Stimulated activated naive CD8-positive, alpha-beta T cell treated with anti-CD3 and anti-CD28 coated beads, Interleukin-15, amount 100 ng/mL, for 72 hours (primary cell): ENCODE measurements at regions not wholly inside any gene's neighbourhood (a gene's known extent, or its start where the extent isn't known, plus 50 kb on each side); places are given as distances from the start of the nearest gene placed in this dataset.

Experiments
- ATAC-seq: fragments of 150-1000 bp; cut with Tn5 transposase; 2 replicates; pipeline ENCODE4 v1.10.0; 2021; ENCODE audit warnings: mild to moderate bottlenecking, moderate library complexity
- DNase-seq, 2 donors: peaks; one replicate each; pipeline ENCODE4 v3.0.0; 2021 to 2022
- H3K27ac Mint-ChIP-seq, 2 donors: one replicate each; pipeline ENCODE4 v1.8.0; 2022; ENCODE audit warnings: mild to moderate bottlenecking in 2 of 2, mixed read lengths in 2 of 2, moderate library complexity in 2 of 2
- H3K27me3 Mint-ChIP-seq: one replicate; pipeline ENCODE4 v1.8.0; 2022; ENCODE audit warnings: mixed read lengths
- H3K4me1 Mint-ChIP-seq: one replicate; pipeline ENCODE4 v1.8.0; 2022; ENCODE audit warnings: mild to moderate bottlenecking, mixed read lengths
- H3K4me3 Mint-ChIP-seq, 2 donors: one replicate each; pipeline ENCODE4 v1.8.0; 2022; ENCODE audit warnings: mild to moderate bottlenecking in 2 of 2, mixed read lengths in 2 of 2, moderate library complexity in 1 of 2
- H3K9me3 Mint-ChIP-seq, 2 donors: one replicate each; pipeline ENCODE4 v1.8.0; 2022; ENCODE audit warnings: mixed read lengths in 2 of 2

DNA sequence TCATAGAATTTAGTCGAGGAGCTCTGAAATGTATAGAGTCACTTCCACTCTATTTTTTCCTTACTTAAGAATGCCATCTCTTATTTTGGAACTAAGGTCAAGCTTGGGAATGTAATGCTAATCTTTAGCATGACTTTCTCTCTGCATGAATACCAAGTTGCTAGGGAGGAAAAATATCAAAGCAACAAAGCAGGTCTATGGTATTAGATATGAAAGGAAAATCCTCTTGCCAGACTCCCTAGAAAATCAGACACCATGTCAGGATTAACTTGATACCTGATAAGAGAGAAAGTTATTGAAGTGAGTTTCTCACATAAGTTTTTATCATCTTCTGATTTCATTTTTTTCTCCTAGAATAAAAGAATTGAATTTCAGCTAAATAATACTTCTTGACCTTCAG, 341.7 kb upstream of the ZNF804A start:
- no peaks in the 10 kb centered on the region for H3K4me1 Mint-ChIP-seq
- H3K4me3 Mint-ChIP-seq: no peak overlapping the region
- ATAC-seq (no peak), DNase-seq (no peak)
- H3K27ac Mint-ChIP-seq: no peak overlapping the region
- peaks cover 0 to 3% of the 10 kb centered on the region in 2 donors for H3K9me3 Mint-ChIP-seq
- H3K27me3 Mint-ChIP-seq: no peaks in the 10 kb centered on the region

DNA sequence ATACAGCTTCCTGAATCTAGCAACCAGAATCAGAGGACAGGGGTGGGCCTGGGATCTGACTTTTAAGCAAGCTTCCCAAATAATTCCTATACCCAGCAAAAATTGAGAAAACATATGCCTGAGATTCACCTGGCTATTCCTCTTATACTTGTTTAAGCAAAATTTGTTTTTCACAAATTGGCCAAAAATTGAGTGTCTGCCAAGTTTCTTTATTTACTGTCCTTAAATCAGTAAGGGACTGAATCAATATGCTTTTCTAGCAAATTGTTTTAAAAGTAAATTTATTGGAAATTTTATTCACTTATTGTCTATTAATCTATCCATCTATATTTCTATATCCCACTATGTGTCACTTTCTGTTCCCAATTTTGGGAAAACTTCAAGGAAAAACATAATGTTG, 337.0 kb upstream of the ZNF804A start:
- Mint-ChIP-seq H3K4me1 (no peaks in the 10 kb centered on the region), H3K27me3 (no peaks in the 10 kb centered on the region), H3K27ac (no peak overlapping the region), H3K9me3 (no peaks in the 10 kb centered on the region), H3K4me3 (no peak overlapping the region)
- no peak for ATAC-seq
- DNase-seq: no peak

DNA sequence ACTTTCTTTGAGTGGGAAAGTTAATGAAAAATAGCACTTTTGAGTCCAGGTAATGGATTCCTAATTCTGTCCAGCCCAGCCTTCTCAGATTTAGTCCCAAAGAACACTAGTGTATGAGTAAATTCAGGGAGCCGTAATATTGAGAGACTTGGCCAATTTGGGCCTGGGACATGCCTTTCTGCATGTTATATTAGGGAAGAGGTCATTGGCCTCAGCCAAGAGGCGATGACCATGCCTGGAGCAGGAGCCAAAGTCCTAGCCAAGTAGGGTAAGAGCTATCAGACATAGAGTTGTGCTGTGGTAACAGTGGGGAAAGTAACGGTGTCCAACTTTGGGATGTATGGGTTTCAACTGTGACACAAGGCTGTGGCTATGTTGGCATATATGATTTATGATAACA, 336.5 kb upstream of the ZNF804A start:
- no peak overlapping the region for H3K4me3 Mint-ChIP-seq
- no peak for ATAC-seq
- no peak overlapping the region for H3K27ac Mint-ChIP-seq
- no peak for DNase-seq
- no peaks in the 10 kb centered on the region for H3K27me3 Mint-ChIP-seq
- no peaks in the 10 kb centered on the region for H3K4me1 Mint-ChIP-seq
- no peaks in the 10 kb centered on the region for H3K9me3 Mint-ChIP-seq

DNA sequence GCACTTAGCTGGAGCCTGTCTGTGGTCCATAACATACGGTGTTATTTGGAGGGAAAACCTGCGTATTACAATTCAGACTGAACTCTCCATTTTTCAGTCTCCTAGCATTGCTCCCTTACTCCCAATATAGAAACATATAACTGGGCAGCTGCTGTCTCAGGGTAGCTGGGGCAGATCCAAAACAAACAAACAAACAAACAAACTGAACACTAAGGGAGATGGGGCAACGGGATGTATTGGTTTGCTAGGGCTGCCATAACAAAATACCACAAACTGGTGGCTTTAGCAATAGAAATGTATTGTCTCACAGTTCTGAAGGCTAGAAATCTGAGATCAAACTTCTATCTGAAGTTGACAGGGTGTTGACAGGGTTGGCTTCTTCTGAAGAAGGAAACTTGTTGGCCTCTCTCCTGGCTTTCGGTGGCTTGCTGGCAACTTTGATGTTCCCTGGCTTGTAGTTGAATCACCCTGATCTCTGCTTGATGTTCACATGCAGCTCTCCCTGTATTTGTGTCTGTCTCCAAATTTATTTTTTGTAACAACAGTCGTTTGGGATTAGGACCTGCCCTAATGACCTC, 329.3 kb upstream of the ZNF804A start:
- no peak overlapping the region for H3K27ac Mint-ChIP-seq
- peaks cover 0 to 13% of the 10 kb centered on the region in 2 donors for H3K9me3 Mint-ChIP-seq
- no peaks in the 10 kb centered on the region for H3K4me1 Mint-ChIP-seq
- DNase-seq: no peak
- H3K27me3 Mint-ChIP-seq: no peaks in the 10 kb centered on the region
- ATAC-seq: no peak
- no peak overlapping the region for H3K4me3 Mint-ChIP-seq

DNA sequence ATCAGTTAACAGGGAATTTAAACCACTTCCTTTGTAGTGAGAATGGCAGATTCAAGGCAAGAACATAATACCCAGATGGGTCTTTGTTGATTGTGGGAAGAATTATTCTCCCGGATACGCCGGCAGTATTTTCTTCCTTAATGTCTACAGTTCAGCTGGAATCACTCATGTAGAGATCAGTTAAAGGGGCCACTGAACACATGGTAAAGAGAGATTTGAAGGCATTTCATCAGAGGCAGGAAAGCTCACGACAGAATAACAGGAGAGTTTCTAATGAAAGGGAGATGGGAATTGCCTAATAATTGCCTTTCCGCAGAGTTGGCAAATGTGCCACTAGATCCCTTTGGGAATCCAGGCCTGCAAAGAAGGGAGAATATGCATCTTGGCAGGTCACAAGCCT, 327.7 kb upstream of the ZNF804A start:
- DNase-seq (no peak), ATAC-seq (no peak)
- Mint-ChIP-seq H3K4me1 (no peaks in the 10 kb centered on the region), H3K27ac (no peak overlapping the region), H3K4me3 (no peak overlapping the region), H3K27me3 (no peaks in the 10 kb centered on the region), H3K9me3 (peaks cover 0 to 13% of the 10 kb centered on the region in 2 donors)

DNA sequence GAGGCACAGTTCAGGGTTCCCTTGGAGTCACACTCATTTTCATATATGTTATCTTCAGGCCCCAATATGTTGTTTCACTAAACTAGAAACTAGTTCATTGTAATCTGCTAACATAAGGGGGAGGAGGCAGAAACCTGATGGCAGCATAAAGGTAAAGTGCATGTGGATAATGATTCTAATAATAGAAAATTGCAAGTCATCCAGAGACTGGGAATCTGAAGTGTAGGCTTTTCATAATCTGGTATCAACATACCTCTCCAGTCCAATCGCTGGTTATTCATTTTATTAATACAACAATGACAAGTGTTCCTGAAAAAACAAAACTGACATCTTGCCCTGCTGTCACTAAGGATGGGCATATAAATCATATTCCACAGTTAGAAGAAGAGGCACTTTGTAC, 326.3 kb upstream of the ZNF804A start:
- no peak for DNase-seq
- H3K9me3 Mint-ChIP-seq: peaks cover 0 to 13% of the 10 kb centered on the region in 2 donors
- H3K27me3 Mint-ChIP-seq: no peaks in the 10 kb centered on the region
- no peak for ATAC-seq
- H3K27ac Mint-ChIP-seq: no peak overlapping the region
- H3K4me1 Mint-ChIP-seq: no peaks in the 10 kb centered on the region
- no peak overlapping the region for H3K4me3 Mint-ChIP-seq

DNA sequence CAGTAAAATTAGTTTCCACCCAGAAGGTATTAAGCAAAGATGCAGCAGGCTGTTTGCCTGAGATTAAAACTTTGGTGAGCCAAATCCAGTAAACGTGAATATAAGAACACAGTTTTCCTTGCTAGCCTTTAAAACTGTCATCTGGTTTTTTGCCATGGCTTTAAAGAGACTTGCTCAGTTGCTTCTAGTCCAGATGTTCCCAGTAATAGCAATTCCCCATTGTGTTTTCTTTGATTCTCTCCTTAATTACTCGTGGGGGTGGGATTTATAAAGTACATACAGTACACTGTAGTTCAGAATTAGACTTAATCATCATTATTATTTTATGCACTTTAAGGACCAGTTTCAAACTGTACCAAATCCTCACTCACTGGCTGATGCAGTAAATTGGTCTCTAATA, 303.5 kb upstream of the ZNF804A start:
- Mint-ChIP-seq H3K9me3 (no peaks in the 10 kb centered on the region), H3K4me3 (no peak overlapping the region), H3K4me1 (no peaks in the 10 kb centered on the region), H3K27me3 (no peaks in the 10 kb centered on the region), H3K27ac (no peak overlapping the region)
- no peak for DNase-seq
- no peak for ATAC-seq

DNA sequence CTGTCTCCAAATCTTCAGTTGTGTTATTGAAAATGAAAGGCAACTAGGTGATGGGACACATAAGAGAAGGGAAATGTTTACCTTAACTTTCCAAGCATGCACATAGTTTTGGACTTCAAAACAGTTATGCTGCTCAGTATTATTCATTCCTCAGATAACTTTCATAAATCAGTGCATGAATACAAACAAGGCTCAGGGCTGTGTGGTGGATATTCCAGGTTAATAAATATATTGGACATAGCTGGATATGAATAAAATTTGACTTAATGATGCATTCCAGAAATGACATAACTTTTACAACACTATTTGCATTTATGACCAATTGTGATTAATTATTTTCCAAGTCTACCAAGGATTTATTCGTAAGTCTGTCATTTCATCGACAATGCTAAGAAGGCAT, 301.2 kb upstream of the ZNF804A start:
- H3K27ac Mint-ChIP-seq: no peak overlapping the region
- no peaks in the 10 kb centered on the region for H3K27me3 Mint-ChIP-seq
- ATAC-seq: no peak
- H3K4me3 Mint-ChIP-seq: no peak overlapping the region
- no peak for DNase-seq
- H3K9me3 Mint-ChIP-seq: no peaks in the 10 kb centered on the region
- no peaks in the 10 kb centered on the region for H3K4me1 Mint-ChIP-seq

DNA sequence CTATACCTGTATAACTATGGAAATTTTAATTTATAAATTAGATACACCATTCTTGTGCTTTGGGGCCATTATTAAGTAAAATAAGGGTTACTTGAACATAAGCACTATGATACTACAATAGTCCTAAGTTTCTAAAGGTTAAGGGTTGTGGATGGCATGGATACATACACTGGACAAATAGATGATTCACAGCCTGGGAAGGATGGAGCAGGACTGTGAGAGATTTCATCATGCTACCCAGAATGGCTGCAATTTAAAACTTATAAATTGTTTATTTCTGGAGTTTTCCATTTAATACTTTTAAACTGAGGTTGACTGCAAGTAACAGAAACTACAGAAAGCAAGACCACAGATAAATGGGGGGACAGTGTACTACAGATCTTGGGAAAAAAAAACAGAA, 295.8 kb upstream of the ZNF804A start:
- Mint-ChIP-seq H3K4me3 (no peak overlapping the region), H3K4me1 (no peaks in the 10 kb centered on the region), H3K27me3 (no peaks in the 10 kb centered on the region), H3K9me3 (no peaks in the 10 kb centered on the region), H3K27ac (no peak overlapping the region)
- ATAC-seq (no peak), DNase-seq (no peak)

DNA sequence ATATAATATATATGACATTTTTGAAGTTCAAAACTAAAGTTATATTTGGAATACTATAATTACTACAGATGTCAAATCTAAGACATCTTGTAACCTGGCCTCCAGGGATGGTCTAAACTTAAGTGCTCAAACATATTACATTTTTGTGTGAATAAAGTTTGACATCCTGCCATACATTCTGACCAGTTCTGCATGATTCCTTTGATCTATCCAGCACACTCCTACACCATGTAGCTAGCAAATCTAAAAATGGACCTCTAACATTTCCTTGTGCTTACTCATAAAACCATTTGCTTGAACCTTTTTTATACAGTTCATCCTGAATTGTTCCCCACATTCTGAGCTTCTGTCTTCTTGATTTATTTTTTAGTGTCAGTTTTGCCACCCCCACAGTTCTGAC, 294.3 kb upstream of the ZNF804A start:
- Mint-ChIP-seq H3K9me3 (no peaks in the 10 kb centered on the region), H3K27me3 (no peaks in the 10 kb centered on the region), H3K4me1 (no peaks in the 10 kb centered on the region), H3K27ac (no peak overlapping the region), H3K4me3 (no peak overlapping the region)
- DNase-seq (no peak), ATAC-seq (no peak)

DNA sequence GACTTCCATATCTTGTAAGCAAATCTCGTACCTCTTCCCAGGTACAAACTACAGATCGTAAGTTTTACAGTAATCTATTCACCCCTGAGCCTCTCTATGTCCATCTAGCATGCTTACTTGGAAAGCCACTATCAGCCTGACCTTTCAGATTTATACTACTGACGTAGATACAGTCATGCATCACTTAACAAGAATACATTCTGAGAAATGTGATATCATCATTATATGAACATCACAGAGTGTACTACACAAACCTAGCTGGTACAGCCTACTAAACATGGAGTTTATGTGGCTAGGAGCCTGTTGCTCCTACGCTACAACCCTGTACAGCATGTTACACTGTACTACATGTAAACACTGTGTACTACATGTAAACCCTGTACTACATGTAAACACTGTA, 293.2 kb upstream of the ZNF804A start:
- Mint-ChIP-seq H3K27me3 (no peaks in the 10 kb centered on the region), H3K4me3 (no peak overlapping the region), H3K9me3 (no peaks in the 10 kb centered on the region), H3K27ac (no peak overlapping the region), H3K4me1 (no peaks in the 10 kb centered on the region)
- no peak for ATAC-seq
- no peak for DNase-seq

DNA sequence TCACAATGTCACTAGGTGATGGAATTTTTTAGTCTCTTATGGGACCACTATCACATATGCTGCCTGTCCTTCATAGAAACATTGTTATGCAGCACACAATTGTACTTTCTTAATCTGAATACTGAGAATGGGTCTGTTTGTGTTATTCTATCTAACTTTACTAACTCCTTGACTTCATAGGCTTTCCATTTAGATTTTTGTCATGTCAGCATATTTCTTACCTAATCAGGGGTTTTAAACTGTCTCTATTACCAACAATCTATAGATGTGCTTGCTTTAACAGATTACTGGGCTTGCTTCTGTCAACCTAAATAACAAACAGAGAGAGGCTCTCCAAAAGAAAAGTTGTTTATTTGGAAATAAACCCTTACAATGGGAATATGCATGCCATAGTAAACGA, 289.6 kb upstream of the ZNF804A start:
- ATAC-seq (no peak), DNase-seq (no peak)
- Mint-ChIP-seq H3K4me3 (no peak overlapping the region), H3K4me1 (no peaks in the 10 kb centered on the region), H3K27ac (no peak overlapping the region), H3K27me3 (no peaks in the 10 kb centered on the region), H3K9me3 (no peaks in the 10 kb centered on the region)

DNA sequence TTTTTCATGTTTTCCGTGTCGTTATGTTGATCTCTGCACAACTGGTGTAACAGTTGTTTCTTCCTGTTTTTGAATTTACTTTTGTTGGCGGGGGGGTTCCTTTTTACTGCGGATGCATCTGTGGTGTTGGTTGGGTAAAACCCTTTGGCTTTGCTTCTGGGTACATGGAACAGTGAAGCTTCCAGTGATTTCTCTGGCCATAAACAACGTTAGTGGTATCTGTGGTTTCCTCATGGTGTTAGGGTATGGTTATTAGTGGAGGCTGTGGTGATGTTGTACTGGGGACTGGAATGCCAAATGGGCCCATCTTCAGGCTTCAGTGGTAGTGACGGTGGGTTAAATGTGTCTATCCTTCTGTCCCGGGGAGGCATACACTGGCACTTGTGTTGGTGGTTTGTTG, 285.4 kb upstream of the ZNF804A start:
- Mint-ChIP-seq H3K27ac (no peak overlapping the region), H3K4me1 (no peaks in the 10 kb centered on the region), H3K27me3 (no peaks in the 10 kb centered on the region)

DNA sequence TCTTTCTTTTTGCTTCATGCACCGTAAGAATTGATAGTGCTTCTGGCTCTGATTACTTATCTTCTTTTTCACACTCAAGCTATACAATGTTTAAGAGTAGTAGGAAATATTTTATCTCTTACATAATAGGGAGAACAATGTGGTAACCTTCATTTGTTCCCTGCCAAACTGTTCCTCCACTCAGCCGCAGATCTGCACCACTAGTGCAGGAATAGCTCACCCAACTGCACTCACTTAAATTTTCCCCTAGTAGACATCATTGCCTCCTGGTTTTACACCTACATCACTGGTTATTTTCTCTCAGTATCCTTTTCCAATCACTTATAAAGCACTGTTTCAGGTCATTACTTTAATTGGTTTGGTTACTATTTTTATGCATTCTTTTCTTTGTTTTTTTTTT, 283.5 kb upstream of the ZNF804A start:
- peaks cover 0 to 2% of the 10 kb centered on the region in 2 donors for H3K9me3 Mint-ChIP-seq
- H3K27me3 Mint-ChIP-seq: no peaks in the 10 kb centered on the region
- ATAC-seq: no peak
- no peak for DNase-seq
- no peak overlapping the region for H3K4me3 Mint-ChIP-seq
- H3K4me1 Mint-ChIP-seq: no peaks in the 10 kb centered on the region
- no peak overlapping the region for H3K27ac Mint-ChIP-seq

More for the DNA sequence above, 285.4 kb upstream of the ZNF804A start:
- Mint-ChIP-seq H3K4me3 (no peak overlapping the region), H3K9me3 (no peaks in the 10 kb centered on the region)
- DNase-seq (no peak), ATAC-seq (no peak)

DNA sequence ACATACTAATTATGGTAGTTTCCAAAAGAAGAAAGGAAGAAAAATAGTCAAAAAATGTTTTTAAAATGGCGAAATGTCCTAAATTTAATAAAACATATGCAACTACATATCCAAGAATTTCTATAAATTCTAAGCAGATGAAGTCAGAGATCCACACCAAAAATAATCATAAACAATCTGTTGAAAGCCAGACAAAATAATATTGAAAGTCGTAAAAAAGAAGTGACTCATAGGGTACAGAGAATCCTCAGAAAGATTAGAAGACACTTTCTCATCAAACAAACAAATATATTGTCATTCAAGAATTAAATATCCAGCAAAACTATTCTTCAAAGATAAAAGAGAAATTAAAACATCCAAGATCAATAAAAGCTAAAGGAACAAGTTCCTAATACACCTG, 281.4 kb upstream of the ZNF804A start:
- no peak for DNase-seq
- Mint-ChIP-seq H3K4me1 (no peaks in the 10 kb centered on the region), H3K27me3 (no peaks in the 10 kb centered on the region), H3K27ac (no peak overlapping the region), H3K9me3 (peaks cover 0 to 11% of the 10 kb centered on the region in 2 donors), H3K4me3 (no peak overlapping the region)
- ATAC-seq: no peak

DNA sequence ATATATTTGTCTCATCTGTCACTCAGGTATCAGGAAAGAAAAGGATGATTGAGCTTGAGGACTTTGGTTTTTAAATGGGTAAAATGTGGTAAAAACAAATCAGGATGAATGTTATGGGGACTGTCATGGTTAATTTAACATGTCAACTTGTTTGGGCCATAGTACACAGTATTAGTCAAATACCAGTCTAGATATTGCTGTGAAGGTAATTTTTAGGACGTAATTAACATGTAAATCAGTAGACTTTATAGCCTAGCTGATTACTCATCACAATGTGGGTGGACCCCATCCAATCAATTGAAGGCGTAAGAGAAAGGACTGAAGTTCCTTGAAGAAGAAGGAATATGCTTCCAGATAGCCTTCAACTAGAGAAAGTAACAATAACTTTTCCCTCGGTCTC, 275.7 kb upstream of the ZNF804A start:
- H3K9me3 Mint-ChIP-seq: peaks cover 0 to 12% of the 10 kb centered on the region in 2 donors
- no peak for ATAC-seq
- DNase-seq: no peak
- no peaks in the 10 kb centered on the region for H3K4me1 Mint-ChIP-seq
- H3K4me3 Mint-ChIP-seq: no peak overlapping the region
- H3K27me3 Mint-ChIP-seq: no peaks in the 10 kb centered on the region
- no peak overlapping the region for H3K27ac Mint-ChIP-seq

DNA sequence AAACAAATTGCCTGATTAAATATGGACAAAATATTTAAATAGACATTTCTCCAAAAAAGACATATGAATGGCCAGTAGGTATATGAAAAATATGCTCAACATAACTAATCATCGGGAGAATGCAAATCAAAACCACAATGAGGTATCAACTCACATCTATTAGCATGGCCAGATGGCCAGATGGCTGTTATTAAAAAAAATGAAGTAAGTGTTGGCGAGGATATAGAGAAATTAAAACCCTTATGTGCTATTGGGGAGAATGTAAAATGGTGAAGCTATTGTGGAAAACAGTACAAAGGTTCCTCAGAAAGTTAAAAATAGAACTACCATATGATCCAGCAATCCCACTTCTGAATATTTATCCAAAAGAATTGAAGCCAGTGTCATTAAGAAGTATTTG, 272.3 kb upstream of the ZNF804A start:
- ATAC-seq (no peak), DNase-seq (no peak)
- peaks cover 0 to 7% of the 10 kb centered on the region in 2 donors for H3K9me3 Mint-ChIP-seq
- H3K27me3 Mint-ChIP-seq: no peaks in the 10 kb centered on the region
- no peak overlapping the region for H3K4me3 Mint-ChIP-seq
- no peaks in the 10 kb centered on the region for H3K4me1 Mint-ChIP-seq
- H3K27ac Mint-ChIP-seq: no peak overlapping the region
